Stimulated activated CD4-positive, alpha-beta T cell treated with anti-CD3 and anti-CD28 coated beads, Interleukin-12 subunit alpha, Interleukin-12 subunit beta, amount 100 ng/mL, for 48 hours (primary cell): ENCODE measurements at regions not wholly inside any gene's neighbourhood (a gene's known extent, or its start where the extent isn't known, plus 50 kb on each side); places are given as distances from the start of the nearest gene placed in this dataset.
"Not testable (repeated sequence)": the region's sequence is repeated elsewhere in the genome, so short reads cannot be mapped to it uniquely, and the experiment has no call there.

Experiments
- DNase-seq, 3 donors: peaks; one replicate each; pipeline ENCODE4 v3.0.0-alpha.2; 2020; ENCODE audit warnings: low read depth in 2 of 3, low spot score in 1 of 3

DNA sequence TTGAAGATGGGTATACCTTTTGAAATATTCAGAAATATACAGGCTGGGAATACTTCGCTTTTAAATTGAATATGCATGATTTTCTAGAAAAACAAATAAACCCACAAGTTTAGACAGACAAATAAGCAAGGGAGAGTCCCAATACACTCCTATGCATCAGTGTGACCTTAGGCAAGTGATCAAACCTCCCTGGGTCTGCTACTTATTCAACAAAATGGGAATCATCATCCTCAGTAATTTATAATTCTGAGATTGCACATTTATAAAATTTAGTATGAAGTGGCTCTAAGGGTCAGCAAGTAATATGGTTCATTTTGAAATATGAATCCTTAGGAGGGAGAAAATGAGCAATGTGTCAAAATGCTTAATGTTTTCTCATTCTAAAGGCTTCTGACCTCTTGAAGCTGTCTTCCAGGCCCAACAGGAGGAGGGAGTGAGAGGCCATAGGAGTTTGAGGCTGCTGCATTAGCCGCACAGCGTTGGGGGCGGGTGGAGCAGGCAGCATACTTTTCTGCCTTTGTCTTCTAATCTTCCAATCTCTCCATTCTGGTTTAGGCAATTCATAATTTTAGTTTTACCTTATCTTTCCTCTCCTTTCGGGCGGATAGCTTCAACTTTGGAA lies 155.1 kb downstream of the TRIB2 start:
- DNase-seq: no peak

DNA sequence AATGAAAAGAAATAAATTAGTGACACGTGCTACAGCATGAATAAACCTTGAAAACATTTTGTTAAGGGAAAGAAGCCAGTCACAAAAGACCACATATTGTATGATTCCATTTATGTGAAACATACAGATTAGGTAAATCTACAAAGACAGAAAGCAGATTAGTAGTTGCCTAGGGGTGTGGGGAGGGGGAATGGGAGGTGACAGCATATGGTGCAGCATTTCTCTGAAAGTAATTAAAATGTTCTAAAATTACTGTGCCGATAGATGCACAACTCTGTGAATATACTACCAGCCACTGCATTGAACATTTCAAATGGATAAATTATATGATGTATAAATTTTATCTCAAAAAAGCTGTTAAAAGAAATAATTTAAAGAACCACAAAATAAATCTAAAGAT lies 161.0 kb downstream of the TRIB2 start:
- DNase-seq: no peak

DNA sequence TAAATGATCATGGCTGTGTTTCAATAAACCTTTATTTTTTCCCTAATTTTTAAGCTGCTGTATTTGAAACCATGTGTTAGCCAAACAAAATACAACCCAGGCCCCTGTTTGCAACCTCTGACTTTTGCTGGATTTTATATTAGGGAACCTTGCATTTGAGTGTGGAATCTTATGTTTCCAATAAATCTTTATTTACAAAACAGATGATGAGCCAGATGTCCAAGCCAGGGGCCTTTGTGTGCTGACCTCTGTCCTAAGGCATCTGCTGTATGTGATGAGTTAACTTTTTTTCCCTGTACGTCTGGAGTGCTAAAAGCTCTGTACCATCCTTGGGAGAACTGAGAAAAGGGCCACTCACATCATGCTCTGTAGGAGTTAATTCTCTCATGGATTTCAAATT lies 162.9 kb downstream of the TRIB2 start:
- no peak for DNase-seq

DNA sequence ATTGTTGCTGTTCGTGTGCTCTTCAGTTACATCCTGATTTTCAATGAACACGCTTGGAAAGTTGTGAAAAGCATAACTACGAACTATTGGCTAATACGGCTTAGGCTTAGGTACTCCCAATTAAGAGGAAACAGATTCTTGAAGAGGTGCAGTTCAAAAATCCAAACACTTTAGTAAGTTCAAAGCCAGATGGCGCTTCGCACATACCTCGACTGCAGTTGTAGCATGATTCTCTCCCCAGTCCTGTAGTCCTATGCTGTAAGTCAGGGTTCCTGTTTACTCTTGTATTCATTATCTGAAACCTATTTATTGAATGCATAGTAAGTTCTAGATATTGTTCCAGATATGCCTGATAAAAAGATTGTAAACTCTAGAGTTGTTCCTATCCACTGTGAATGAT lies 165.2 kb downstream of the TRIB2 start:
- DNase-seq: no peak

DNA sequence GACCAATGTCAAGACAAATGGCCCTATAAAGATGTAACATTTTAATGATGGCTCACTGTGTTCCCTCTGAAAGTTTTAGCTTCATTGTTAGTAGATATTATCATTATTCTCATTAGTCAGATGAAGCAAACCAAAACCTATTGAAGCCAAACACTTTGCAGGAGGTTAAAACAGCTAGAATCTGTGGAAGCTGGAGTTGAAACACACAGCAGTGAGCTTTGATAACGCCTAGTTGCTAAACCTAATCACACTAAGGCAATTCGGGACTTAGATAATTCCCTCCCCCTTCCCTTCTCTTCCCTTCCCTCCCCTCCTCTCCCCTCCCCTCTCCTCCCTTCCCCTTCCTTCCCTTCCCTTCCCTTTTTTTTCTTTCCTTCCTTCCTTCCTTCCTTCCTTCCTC lies 165.7 kb downstream of the TRIB2 start:
- DNase-seq: no peak

DNA sequence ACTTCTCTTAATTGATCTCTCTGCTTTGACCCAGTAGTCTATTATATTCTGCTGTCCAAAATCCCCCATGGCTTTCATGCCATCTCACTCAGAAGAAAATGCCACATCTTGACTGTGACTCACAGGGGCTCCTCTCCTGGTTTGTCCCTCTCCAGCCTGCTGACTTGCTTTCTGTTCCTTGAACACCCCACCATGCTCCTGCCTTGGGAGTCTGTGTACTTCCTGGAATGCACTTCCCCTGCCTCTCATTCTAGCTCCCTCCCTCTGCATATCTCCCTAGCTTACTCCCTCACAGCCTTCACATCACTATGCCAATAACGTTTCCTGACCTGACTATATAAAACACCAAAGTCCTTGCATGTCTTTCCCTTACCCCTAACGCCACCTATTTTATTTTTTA lies 167.2 kb downstream of the TRIB2 start:
- no peak for DNase-seq

DNA sequence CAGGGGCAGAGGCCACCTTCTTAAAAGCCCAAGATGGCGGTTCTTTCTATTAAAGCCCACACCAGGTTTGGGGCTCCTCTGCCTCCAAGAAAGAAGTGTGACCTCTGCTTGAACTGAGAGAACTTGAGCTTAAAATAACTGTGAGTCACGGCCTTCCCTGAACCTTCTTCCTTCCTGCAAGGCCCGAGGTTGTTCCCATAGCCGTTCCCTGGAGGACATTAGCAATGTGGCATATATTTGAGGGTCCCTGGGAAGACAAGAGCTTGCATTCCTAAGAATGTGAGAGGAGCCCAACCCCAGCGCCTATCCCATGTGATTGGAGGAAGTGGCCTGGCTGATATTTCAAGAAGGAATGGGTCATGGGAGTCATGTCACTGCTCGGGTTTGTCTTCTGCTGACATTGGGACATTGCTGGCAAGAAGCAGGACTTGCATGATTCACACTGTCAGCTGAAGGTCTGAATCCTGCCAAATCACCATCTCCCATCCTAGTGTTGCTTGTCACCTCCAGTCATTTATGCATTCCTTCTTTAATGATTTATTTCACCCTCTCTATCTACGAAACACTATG lies 168.1 kb downstream of the TRIB2 start:
- DNase-seq: no peak

DNA sequence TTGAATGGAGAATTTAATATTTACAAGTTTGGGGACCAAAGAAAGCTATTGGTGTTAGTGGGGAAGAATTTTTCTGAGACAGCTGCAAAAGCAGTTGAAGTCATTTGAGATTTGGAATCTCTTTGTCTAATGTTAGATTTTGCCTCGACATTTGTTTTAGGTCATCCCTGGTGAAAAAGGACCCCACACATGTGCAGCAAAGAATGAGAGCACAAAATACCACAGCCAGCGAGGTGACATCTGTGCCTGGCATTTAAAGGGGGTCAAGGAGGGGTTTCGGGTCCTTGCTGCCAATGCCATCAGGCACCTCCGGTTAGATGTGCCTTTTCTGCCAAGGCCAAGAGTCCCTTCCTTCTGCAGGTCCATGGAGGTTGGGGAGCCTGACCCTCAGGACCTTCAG lies 173.3 kb downstream of the TRIB2 start:
- no peak for DNase-seq

DNA sequence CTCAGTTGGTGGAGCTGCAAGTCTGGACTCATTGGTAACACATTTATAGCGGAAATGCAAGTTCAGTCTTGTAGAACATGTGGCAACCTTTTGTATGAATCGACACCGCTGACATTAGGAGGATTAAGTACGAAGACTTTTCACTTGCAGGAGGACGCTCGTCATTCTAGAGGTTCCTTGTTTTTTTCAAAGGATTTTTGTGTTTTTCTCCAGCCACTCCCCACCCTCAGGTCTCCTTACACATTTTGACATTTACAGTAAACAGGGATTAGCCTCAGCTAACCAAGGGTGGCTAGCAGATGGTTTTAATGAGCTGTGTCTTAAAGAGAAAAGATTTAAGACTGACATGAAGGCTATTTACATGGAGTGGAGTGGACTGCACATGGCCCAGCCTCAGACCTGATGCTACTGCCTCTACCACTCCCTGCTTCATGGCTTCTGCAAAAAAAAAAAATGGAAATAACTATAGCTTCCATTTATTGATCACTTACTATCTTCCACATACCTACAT lies 173.8 kb downstream of the TRIB2 start:
- DNase-seq: no peak

DNA sequence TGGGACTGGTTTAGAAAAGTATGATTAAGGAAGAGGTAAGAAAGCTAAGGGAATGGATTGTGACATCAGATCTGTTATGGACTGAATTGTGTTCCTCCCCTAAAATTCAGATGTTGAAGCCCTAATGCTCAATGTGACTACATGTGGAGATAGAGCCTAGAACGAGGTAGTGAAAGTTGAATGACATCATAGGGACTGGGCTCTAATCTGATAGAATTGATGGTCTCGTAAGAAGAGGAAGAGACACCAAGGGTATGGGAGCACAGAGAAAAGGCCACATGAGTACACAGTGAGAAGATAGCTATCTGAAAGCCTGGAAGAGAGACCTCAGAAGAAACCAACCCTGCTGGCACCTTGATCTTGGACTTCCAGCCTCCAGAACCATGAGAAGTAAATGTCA lies 178.3 kb downstream of the TRIB2 start:
- DNase-seq: no peak

DNA sequence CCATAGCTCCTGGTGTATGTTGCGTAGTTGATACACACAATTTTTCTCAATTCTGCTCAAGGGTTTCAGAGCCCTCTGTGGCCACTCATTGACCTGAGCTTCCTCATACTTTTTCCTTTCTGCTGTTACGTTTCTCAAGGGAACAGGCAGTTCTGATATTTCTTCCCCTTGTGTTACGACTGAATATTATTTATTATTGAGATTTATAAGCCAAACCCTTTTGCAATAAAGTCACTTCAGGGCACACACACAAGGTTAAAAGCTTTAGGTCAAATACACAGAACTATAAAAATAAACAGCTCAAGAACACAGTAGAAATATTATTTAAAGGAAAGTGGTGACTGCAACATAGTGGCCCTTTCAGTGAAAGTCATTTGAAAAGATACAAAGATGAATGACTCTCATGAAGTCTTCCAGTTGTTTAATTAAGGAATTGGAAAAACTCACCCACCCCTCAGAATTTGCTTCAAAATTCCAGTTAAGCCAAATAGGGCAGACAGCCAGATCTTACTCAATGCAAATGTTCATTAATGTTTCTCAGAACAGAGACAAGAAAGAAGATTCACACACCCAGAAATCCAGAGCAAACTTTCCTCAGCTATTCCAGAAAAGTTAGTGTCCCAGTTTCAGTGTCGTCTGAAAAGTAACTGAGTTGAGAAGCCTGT lies 179.7 kb downstream of the TRIB2 start:
- DNase-seq: no peak

DNA sequence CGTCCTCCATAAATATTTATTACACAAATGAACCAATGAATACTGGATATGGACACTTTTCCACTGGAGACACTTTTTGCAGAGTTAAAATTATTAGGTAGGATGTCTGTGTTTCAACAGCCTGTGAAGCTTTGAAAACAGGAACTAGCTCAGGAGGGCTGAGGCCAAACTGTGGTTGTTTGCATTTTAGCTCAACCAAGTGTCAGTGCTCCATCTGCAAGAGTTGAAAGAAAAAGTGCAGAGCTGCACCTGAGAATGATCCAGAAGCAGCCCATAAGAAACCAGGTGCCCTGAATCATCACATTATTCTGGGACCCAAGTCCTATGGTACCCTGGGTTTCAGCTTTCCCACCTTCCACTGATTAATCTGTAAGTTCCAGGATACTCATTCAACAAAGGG lies 180.4 kb downstream of the TRIB2 start:
- no peak for DNase-seq

DNA sequence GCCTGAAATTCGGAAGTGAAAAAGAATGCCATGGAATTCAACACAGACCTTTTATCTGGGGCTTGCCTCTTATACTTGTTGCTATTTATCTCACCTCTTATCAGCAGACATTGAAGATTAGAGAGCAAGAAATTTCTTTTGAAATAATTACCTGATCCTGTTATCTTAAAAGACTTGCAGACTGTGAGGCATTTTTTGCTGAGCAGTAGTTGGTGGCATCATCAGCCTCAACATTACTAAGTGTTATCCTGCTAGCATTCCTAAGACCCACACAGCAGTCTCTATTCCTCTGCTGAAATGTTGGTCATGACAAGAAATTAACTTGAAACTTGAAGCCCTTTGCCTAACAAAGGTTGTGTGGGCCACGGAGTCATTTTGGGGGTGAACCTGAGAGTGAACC lies 186.5 kb downstream of the TRIB2 start:
- DNase-seq: no peak

DNA sequence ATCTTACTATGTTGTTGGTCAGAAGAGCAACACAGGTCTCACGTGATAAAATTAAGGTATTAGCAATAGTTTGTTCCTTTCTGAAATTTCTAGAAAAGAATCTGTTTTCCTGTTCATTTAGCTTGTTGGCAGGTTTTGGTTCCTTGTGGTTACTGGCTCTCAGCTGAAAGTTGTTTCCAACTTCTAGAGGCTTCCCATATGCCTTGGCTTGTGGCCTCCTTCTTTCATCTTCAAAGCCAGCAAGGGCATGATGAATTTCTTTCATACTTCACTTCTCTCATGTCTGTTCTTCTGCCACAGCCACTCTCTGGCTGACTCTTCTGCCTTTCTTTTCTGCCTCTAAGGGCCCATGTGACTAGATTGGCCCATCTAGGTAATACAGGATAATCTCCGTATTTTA lies 193.7 kb downstream of the TRIB2 start:
- DNase-seq: no peak

DNA sequence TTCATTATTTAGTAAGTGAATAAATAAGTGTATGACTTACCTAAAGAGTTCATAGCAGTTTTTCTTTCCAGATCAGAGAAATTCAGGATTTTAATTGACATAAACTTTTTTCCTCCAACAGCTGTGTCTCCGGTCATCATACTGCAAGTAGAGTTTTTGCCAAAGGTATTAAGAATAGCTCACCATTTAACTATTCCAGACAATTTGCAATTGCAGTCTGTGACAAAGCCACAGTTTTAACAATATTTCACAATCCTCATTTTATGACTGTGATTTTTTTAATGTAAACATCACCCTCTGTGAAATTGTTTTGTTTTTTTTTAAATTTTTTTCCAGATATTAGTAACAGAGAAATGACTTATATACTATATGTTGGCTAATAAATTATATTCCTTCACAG lies 199.1 kb downstream of the TRIB2 start:
- DNase-seq: no peak

DNA sequence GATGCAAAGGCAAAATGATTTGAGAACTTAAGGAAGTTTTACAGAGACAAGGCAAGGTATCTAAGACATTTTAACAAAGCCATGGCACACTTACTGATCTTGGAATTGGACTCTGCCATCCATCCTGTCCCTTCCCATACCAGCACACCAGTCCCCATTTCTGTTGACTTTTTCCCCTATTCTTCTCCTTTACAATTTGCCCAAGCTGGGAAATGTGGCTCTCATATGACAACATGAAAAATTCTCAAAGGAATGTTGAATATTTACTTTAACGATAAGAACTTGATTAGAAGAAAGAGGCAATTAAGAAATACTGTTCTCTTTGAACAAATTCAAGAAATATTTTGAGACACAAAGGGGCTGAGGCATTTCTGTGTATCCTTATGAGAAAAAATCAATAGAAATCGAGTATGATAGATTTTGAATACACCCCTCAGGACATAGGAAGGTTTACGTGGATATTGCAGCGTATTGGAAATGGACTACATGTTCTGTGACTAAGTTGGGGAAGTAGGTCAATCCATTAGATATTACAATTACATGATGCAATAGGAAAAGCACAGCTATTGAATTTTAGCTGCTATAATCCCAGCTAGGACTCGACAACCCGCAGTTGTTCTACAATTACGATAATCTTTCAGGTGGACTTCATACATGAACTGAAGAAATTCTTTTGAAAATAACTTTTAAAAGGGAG lies 201.6 kb downstream of the TRIB2 start:
- no peak for DNase-seq

DNA sequence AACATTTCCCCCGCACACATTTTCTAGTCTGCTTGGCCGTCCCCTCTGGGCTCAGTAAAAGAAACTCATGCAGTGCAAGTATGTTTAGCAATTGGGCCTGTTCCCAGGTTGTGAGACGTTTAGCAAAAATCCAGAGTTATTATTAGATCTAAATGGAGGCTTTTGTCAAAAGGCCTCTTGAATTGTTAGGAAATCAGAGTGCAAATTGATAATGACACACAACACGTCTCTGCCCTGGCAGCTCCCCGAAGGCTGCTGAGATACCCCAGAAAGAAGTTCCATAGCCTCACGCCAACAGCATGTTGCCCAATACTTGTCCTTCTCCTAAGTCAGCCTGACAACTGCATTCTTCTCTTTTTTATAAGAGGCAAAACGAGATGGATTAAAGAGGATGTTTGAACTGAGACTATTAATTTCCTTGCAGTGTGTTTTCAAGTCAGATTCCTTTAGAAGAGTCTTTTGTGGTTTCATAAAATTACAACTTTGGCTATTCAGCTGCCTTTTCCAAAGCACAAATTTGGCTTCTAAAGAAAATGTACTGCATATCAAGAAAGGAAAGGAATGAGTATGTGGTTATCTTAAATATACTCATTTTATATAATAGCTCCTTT lies 202.2 kb downstream of the TRIB2 start:
- DNase-seq: no peak

DNA sequence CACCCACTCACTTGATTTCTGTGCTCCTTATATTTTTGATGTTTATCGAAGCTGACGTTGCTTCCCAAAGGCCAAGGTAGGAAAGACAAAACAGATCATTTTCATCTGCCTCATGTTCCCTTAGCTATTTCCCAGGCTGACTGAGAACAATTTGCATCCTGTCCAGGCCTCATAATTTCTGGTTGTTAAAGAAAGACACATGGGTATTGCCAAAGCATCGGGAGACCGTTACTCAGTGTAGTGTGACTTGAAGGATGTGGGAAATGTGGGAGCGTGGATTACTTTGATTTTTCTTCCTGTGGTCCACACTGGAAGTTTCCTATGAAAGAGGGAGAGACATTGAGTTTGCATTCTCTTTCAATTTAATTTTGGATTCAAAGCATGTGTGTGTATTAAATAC lies 204.6 kb downstream of the TRIB2 start:
- DNase-seq: no peak

DNA sequence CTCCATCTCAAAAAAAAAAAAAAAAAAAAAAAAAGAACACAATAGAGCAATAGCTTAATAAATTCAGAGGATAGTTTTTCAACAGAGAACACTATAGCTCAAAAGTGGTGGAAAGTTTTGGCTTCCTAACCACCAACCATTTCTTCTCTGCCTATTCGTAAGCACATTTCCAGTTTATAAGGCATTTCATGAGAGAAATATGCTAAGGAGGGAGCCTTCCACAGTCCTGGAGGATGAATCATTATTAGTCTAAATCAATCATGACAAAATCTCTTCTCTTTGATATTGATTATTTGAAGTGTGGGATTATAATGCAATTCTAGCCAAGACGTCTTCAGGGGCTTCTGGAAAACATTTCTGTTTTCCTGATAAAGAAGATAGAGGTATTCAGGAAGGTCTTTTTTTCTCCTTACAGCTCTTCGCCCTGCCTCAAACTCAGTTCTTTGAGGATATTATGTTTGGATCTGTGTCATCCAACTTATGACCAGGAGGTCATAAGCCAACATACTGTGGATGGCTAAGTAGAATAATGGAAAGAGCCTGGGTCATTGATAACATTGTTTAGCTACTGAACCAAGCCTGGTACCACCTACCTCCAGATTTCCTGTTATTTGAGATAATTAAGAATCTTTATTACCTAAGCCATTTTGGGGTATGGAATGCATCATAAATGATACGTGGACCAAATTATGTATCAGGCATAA lies 207.3 kb downstream of the TRIB2 start:
- no peak for DNase-seq

DNA sequence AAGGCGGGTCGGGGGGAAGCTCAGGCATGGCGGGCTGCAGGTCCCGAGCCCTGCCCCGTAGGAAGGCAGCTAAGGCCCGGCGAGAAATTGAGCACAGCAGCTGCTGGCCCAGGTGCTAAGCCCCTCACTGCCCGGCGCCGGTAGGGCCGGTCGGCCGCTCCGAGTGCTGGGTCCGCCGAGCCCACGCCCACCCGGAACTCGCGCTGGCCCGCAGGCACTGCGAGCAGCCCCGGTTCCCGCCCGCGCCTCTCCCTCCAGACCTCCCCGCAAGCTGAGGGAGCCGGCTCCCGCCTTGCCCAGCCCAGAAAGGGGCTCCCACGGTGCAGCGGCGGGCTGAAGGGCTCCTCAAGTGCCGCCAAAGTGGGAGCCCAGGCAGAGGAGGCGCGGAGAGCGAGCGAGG lies 209.9 kb downstream of the TRIB2 start:
- not testable (repeated sequence) for DNase-seq

DNA sequence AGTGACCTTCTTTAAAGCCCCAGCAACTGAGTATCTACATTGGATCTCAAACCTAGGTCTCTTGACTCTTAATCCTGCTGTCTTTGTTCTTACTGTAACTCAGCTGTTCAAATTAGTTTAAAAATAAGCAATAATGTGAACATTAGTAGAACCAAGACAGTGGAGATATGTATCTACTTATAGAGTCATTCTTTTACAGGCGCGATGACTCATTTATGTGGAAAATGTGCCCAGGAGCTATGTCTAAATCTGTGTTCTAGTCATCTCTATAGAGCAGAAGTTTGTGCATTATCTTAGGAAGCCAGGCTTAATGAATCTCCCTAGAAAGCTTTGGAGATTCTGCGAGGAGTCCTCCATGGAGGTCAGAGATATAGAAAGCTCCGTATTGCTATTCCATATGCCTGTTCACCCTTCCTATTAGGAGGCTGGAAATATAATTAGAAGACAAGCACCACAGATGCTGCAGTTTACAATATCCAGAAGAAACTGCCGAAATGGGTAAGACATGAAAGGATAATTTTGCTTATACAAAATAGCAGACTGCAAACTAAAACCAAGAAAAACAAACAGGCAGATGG lies 211.6 kb downstream of the TRIB2 start:
- peak in 1 of 3 donors; percentile 28 for DNase-seq
